ENCODE measurements at regions not wholly inside any gene's neighbourhood (a gene's known extent, or its start where the extent isn't known, plus 50 kb on each side); places are given as distances from the start of the nearest gene placed in this dataset.

GRCh38 chr13:64934569-64935362 lies 2295.4 kb downstream of the PCDH9 start:
- Histone ChIP-seq H3K9ac (replicated peaks; ENCODE audit: extremely low read depth, insufficient read depth, low read length) (no peak overlapping the region), H3K27me3 (ENCODE audit: control insufficient read depth in 2 of 2, insufficient read depth in 2 of 2, low read length in 2 of 2) (no peaks in the 10 kb centered on the region), H3K4me2 (ENCODE audit: insufficient read depth, low read length) (no peak overlapping the region), H3K27ac (ENCODE audit: insufficient read depth, low read depth, low read length) (no peak overlapping the region), H2AFZ (ENCODE audit: low read depth, low read length) (no peak overlapping the region), H3K9me1 (replicated peaks; ENCODE audit: control insufficient read depth, extremely low read depth, insufficient read depth, low read length) (no peaks in the 10 kb centered on the region), H3K9me3 (replicated peaks; ENCODE audit: control insufficient read depth, insufficient read depth, low read length) (no peaks in the 10 kb centered on the region), H3K79me2 (ENCODE audit: control insufficient read depth, insufficient read depth, low read length) (no peaks in the 10 kb centered on the region), H4K20me1 (replicated peaks; ENCODE audit: control insufficient read depth, extremely low read depth, insufficient read depth, low read length) (no peaks in the 10 kb centered on the region), H3K36me3 (ENCODE audit: control insufficient read depth in 2 of 2, extremely low read depth in 1 of 2, insufficient read depth in 2 of 2, low read length in 2 of 2) (no peaks in the 10 kb centered on the region), H3K4me3 (replicated peaks in 1 of 3; ENCODE audit: insufficient read depth in 1 of 3, low read depth in 1 of 3, low read length in 3 of 3) (no peak overlapping the region), H3K4me1 (ENCODE audit: control insufficient read depth, extremely low read depth, insufficient read depth, low read length) (no peaks in the 10 kb centered on the region)
- FAIRE-seq (no peak), DNase-seq (ENCODE audit: low read depth, low spot score) (no peak)
- TF ChIP-seq CTCF (IDR thresholded peaks at IDR 0.05; ENCODE audit: extremely low read depth in 1 of 2, insufficient read depth in 1 of 2, low read depth in 1 of 2, low read length in 2 of 2) (no peak), MAX (IDR thresholded peaks at IDR 0.05; ENCODE audit: insufficient read depth, insufficient read length) (no peak), POLR2A (IDR thresholded peaks at IDR 0.05; ENCODE audit: low read depth, low read length) (no peak)
- dilution Hi-C loops (cut with MboI; ENCODE audit: extremely low pct_ligation_motif_present, low sequenced_read_pairs) (no loop called here), intact Hi-C loops (cut with micrococcal nuclease) (no loop called here)
- ChIA-PET POLR2A (no interaction called here), CTCF (interaction anchor here (0.7 kb wide), 1 partner anchor 10 kb away, joined by 3 read pairs; no protein-coding TSS in a partner anchor)
- no TSS peak for BruUV-seq (replicated peaks)

- Histone ChIP-seq H3K36me3 (ENCODE audit: control insufficient read depth in 2 of 2, extremely low read depth in 1 of 2, insufficient read depth in 2 of 2, low read length in 2 of 2) (no peaks in the 10 kb centered on the region), H3K27me3 (ENCODE audit: control insufficient read depth in 2 of 2, insufficient read depth in 2 of 2, low read length in 2 of 2) (no peaks in the 10 kb centered on the region), H3K9ac (replicated peaks; ENCODE audit: extremely low read depth, insufficient read depth, low read length) (no peak overlapping the region), H4K20me1 (replicated peaks; ENCODE audit: control insufficient read depth, extremely low read depth, insufficient read depth, low read length) (no peaks in the 10 kb centered on the region), H3K79me2 (ENCODE audit: control insufficient read depth, insufficient read depth, low read length) (no peaks in the 10 kb centered on the region), H3K9me1 (replicated peaks; ENCODE audit: control insufficient read depth, extremely low read depth, insufficient read depth, low read length) (no peaks in the 10 kb centered on the region), H2AFZ (ENCODE audit: low read depth, low read length) (no peak overlapping the region), H3K4me3 (replicated peaks in 1 of 3; ENCODE audit: insufficient read depth in 1 of 3, low read depth in 1 of 3, low read length in 3 of 3) (no peak overlapping the region), H3K27ac (ENCODE audit: insufficient read depth, low read depth, low read length) (no peak overlapping the region), H3K4me2 (ENCODE audit: insufficient read depth, low read length) (no peak overlapping the region), H3K4me1 (ENCODE audit: control insufficient read depth, extremely low read depth, insufficient read depth, low read length) (peaks cover 9% of the 10 kb centered on the region), H3K9me3 (replicated peaks; ENCODE audit: control insufficient read depth, insufficient read depth, low read length) (no peaks in the 10 kb centered on the region)
- intact Hi-C loops (cut with micrococcal nuclease) (no loop called here), dilution Hi-C loops (cut with MboI; ENCODE audit: extremely low pct_ligation_motif_present, low sequenced_read_pairs) (no loop called here)
- DNase-seq (ENCODE audit: low read depth, low spot score) (no peak), FAIRE-seq (no peak)
- TF ChIP-seq FOS (IDR thresholded peaks at IDR 0.05; ENCODE audit: borderline replicate concordance, insufficient read depth, low read length): no peak
- no peak for TF ChIP-seq EZH2 (IDR thresholded peaks at IDR 0.05; ENCODE audit: borderline replicate concordance, low read depth, low read length, severe bottlenecking)
- no peak for TF ChIP-seq CTCF (IDR thresholded peaks at IDR 0.05; ENCODE audit: extremely low read depth in 1 of 2, insufficient read depth in 1 of 2, low read depth in 1 of 2, low read length in 2 of 2)
- TF ChIP-seq POLR2AphosphoS5 (IDR thresholded peaks at IDR 0.05; ENCODE audit: insufficient read depth, low read depth, low read length): no peak
- no peak for TF ChIP-seq MYC (IDR thresholded peaks at IDR 0.05; ENCODE audit: low read depth, low read length)
- no peak for TF ChIP-seq JUN (IDR thresholded peaks at IDR 0.05; ENCODE audit: borderline replicate concordance, insufficient read depth, insufficient read length, low read depth)
- TF ChIP-seq GATA2 (IDR thresholded peaks at IDR 0.05; ENCODE audit: insufficient read depth, insufficient read length, low read depth, low read length): no peak
- TF ChIP-seq MAX (IDR thresholded peaks at IDR 0.05; ENCODE audit: insufficient read depth, insufficient read length): no peak
- no peak for TF ChIP-seq POLR2A (IDR thresholded peaks at IDR 0.05; ENCODE audit: low read depth, low read length)
- POLR2A ChIA-PET: no interaction called here
- CTCF ChIA-PET: no interaction called here
- BruUV-seq (replicated peaks): no TSS peak
Measured at GRCh38 chr13:64930636-64931035, 2299.5 kb downstream of the PCDH9 start.

All from endothelial cell of umbilical vein (primary cell).